ENCODE measurements at regions not wholly inside any gene's neighbourhood (a gene's known extent, or its start where the extent isn't known, plus 50 kb on each side); places are given as distances from the start of the nearest gene placed in this dataset.

DNA sequence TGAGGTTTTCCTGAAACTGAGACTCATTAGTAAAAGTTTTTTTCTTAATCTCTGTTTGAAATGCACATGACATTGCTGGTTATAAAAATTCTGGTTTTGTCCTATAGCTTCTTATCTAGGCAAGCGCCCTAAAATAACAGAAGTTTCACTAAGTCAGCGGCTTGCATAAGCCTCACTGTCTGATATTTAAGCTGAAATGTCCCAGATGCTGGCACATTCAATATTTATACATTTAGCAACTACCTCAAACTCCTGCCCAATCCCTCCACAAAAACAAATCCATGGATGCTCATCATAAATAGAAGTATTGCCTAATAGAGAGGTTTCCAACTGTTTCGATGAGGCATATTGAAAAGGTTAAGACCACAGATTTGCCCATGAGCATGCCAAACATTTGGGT is 83.1 kb upstream of the EGR2 start:
- no peak overlapping the region for H3K4me3 ChIP-seq (ENCODE audit: control insufficient read depth, low read depth, low read length)
- DNase-seq (ENCODE audit: low read depth), result no peak
- TF ChIP-seq, protein P1, sequence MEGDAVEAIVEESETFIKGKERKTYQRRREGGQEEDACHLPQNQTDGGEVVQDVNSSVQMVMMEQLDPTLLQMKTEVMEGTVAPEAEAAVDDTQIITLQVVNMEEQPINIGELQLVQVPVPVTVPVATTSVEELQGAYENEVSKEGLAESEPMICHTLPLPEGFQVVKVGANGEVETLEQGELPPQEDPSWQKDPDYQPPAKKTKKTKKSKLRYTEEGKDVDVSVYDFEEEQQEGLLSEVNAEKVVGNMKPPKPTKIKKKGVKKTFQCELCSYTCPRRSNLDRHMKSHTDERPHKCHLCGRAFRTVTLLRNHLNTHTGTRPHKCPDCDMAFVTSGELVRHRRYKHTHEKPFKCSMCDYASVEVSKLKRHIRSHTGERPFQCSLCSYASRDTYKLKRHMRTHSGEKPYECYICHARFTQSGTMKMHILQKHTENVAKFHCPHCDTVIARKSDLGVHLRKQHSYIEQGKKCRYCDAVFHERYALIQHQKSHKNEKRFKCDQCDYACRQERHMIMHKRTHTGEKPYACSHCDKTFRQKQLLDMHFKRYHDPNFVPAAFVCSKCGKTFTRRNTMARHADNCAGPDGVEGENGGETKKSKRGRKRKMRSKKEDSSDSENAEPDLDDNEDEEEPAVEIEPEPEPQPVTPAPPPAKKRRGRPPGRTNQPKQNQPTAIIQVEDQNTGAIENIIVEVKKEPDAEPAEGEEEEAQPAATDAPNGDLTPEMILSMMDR (IDR thresholded peaks at IDR 0.05; ENCODE audit: control insufficient read depth, insufficient read depth, low read depth, low read length, missing control alignments), result no peak

DNA sequence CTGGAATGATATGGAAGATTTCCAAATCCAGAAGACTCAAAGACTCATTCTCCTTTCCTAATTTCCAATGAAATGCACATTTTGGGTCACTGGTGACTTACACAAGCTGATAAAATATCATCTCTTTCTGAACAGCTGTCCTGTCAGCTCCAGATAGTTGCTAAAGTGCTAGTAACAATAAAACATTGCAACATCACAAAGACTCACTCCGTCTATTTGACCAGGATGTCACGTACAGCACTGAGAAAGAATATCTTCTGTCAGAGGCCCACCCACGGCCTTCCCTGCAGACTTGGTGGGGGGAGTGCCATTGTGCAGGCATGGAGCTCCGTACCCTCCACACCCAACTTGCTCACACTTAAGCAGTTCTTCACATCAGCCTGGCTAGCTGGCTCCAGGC is 78.9 kb upstream of the EGR2 start:
- TF ChIP-seq, protein P1 (IDR thresholded peaks at IDR 0.05; ENCODE audit: control insufficient read depth, insufficient read depth, low read depth, low read length, missing control alignments), result no peak
- H3K4me3 ChIP-seq (ENCODE audit: control insufficient read depth, low read depth, low read length), result no peak overlapping the region
- DNase-seq (ENCODE audit: low read depth), result peak; percentile 71

DNA sequence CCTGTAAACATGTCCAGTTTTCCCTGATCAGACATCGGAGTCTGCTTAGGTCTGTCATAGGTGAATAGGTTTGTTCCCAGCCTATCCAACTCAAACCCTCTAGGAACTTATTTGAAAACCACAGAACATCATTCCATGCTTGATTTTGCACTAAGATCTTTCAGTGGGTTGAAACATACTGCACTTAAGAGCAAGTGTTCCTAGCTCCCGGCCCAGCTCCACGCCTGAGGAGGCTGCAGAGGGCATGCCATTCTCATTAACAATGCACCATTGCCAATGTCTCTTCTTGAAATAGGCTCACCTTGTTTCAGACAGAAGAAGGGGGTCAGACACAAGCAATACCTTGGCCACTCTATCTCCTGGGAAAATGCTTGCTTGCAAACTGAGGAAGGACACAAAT is 78.0 kb upstream of the EGR2 start:
- no peak for DNase-seq (ENCODE audit: low read depth)
- TF ChIP-seq, protein P1 (IDR thresholded peaks at IDR 0.05; ENCODE audit: control insufficient read depth, insufficient read depth, low read depth, low read length, missing control alignments), result no peak
- H3K4me3 ChIP-seq (ENCODE audit: control insufficient read depth, low read depth, low read length), result no peak overlapping the region

DNA sequence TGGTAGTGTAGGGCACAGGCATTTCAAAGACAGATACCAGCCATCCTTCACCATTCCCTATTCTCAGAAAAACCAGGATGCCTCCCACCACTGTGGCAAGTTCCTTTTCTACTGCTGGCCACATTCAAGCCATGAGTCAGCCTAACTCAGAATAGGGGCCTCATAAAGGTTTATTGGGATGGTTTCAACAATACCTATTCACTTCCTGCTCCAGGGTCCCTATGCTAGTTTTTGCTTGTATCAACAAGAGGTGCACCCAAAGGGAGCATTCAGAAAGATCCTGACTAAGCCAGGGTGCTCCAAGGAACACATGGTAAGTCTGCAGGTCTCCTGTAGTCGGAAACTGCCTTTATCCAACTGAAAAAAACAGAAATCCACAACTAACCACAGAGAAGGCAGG is 76.9 kb upstream of the EGR2 start:
- TF ChIP-seq, protein P1 (IDR thresholded peaks at IDR 0.05; ENCODE audit: control insufficient read depth, insufficient read depth, low read depth, low read length, missing control alignments), result no peak
- no peak overlapping the region for H3K4me3 ChIP-seq (ENCODE audit: control insufficient read depth, low read depth, low read length)
- no peak for DNase-seq (ENCODE audit: low read depth)

DNA sequence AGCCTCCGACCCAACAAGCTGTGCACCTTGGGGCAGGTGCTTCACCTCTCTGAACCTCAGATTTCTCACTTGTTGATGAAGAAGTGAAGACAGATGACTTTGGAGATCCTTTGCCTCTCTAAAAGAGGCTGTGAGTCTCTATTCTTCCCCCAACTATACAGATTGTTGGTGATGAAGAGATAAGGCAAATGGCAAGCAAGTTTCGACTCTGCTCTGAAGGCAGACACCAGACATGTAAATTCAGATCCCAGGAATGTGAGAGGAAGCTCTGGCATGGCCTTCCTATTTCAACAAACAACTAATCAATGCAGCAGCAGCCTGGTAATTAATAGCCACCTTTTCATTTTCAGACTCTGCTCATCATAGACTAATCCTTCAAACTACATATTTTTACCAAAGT is 74.2 kb upstream of the EGR2 start:
- H3K4me3 ChIP-seq (ENCODE audit: control insufficient read depth, low read depth, low read length), result no peak overlapping the region
- no peak for DNase-seq (ENCODE audit: low read depth)
- TF ChIP-seq, protein P1 (IDR thresholded peaks at IDR 0.05; ENCODE audit: control insufficient read depth, insufficient read depth, low read depth, low read length, missing control alignments), result no peak

DNA sequence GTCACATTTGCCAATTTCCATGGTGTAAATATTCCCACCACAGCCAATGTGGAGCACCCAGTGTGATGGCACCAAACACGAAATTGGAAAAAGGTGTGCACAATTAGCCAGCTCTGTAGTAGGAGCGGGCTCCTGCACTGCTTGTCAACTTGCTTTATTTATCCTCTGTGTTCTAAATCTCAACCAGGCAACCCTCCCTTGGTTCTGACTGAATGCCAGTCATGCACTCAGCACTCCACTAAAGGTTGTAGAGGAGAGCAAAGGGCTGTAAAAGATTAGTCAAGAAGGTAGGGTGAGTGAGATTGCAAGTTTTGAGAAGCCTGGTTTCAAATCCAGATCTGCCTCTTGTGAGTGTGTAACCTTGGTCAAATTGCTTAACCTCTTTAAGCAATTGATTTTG is 71.5 kb upstream of the EGR2 start:
- DNase-seq (ENCODE audit: low read depth), result no peak
- TF ChIP-seq, protein P1 (IDR thresholded peaks at IDR 0.05; ENCODE audit: control insufficient read depth, insufficient read depth, low read depth, low read length, missing control alignments), result no peak
- no peak overlapping the region for H3K4me3 ChIP-seq (ENCODE audit: control insufficient read depth, low read depth, low read length)
